Stimulated activated CD4-positive, alpha-beta T cell treated with anti-CD3 and anti-CD28 coated beads, Interleukin-12 subunit alpha, Interleukin-12 subunit beta, amount 100 ng/mL, for 48 hours (primary cell): ENCODE measurements at regions not wholly inside any gene's neighbourhood (a gene's known extent, or its start where the extent isn't known, plus 50 kb on each side); places are given as distances from the start of the nearest gene placed in this dataset.

Experiments used
- DNase-seq, 3 donors: peaks; one replicate each; pipeline ENCODE4 v3.0.0-alpha.2; 2020; ENCODE audit warnings: low read depth in 2 of 3, low spot score in 1 of 3

DNA sequence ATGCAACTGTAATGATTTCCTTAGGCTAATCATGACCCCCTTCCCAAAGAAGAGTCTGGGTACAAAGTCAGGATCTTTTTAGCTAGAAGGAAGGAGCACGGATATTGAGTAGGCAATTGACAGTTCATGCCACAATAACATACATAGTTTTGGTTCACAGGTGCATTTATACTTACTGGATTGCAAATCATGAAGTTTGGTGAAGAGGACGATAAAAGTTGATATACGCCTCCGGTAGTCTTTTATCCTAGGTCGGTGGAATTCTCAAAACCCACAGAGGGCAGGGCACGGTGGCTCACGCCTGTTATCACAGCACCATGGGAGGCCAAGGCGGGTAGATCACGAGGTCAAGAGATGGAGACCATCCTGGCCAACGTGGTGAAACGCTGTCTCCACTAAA, 265.4 kb upstream of the PRMT6 start:
- DNase-seq: no peak

DNA sequence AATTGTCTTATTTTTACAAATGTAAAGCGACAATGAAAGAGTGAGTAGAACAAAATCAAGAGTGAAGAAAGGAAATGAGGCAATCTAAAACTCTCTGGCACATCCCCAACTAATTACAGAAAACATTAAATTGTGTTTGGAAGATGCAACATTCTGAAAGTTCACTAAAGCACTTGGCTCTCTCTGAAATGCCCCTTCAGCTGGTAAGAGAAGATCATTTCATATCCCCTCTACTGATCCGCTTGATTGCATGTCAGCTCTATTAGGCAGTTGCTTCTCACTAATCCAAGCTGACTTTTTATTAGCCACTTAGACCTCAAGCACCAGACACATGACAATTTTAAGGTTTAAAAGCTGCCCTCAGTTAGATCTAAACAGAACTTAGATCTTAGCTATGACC, 262.8 kb upstream of the PRMT6 start:
- DNase-seq: no peak

GRCh38 chr1:106798991-106799390, 257.5 kb upstream of the PRMT6 start:
- no peak for DNase-seq

DNA sequence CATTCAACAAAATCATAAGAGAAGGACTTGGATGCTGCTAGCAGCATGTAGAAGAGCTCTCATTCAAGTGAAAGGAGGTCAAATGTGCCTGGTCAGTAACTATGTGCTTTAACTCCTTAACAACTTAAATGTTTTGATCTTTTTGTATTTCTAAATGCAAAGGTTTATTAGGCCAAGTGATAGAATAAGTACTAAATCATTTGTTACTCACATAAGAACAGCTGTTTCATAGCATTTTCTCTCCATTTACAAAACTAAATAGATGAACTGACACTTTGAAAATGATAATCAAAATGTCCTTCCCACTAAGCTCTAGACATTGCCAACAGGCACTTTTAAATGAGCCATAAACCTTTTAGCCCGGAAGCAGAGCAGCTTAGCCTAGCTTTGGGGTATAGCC, 254.3 kb upstream of the PRMT6 start:
- no peak for DNase-seq

DNA sequence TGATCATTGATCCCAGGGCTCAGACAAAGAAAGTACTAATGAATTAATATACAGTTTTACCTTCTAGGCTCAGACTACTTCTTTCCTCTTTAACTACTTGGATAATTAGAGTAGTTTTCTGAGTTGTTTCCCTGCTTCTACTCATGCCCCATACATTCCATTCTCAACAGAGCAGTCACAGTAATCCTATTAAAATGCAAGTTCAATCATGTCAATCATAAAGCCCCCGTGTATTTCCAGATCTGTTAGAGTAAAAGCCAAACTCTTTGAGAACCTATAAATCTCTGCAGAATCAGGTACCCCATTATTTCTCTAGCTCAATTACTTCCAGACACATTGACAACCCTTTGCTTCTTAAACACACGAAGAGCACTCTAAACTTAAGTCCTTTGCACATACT, 242.1 kb upstream of the PRMT6 start:
- no peak for DNase-seq

DNA sequence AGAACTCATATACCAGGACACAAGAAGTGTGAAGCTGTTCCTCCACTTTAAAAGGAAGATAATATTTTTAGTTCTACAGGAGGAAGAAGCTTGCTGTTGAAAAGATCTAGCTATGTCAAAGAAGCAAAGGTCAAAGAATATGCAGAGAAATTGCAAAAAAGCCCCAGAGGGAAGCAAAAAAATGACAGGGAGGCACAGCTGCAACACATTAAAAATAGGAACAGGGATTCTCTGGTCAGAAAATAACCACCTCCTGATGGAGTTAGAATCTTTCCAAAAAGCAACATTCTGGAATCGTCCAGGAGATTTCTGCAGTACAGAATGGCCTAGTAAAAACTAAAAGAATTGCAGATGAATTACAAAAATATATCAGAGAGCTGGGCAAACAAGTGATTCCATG, 238.9 kb upstream of the PRMT6 start:
- no peak for DNase-seq

DNA sequence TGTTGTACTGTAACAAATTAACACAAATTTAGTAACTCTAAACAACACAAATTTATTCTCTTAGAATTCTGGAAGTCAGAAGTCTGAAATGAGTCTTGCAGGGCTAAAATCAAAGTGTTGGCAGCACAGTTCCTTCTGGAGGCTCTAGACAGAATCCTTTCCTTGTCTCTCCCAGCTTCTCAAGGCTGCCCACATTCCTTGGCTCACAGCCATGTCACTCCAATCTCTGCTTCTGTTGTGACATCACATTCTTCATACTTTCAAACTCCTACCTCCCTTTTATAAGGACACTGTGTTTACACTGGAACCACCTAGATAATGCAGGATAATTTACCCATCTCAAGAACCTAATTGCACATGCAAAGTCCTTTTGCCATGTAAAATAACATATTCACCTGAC, 225.0 kb upstream of the PRMT6 start:
- no peak for DNase-seq

DNA sequence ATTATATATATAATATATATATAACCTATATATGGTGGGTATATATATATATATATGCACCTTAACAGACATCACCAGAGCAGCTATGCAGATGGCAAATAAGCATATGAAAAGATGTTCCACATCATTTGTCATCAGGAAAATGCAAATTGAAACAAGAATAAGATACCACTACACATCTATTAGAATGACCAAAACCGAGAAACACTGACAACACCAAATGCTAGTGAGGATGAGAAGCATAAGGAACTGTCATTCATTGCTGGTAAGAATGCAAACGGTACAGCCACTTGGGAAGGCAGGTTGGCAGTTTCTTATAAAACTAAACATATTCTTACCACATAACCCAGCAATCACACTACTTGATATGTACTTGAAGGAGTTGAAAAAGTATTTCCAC, 219.8 kb upstream of the PRMT6 start:
- DNase-seq: no peak

DNA sequence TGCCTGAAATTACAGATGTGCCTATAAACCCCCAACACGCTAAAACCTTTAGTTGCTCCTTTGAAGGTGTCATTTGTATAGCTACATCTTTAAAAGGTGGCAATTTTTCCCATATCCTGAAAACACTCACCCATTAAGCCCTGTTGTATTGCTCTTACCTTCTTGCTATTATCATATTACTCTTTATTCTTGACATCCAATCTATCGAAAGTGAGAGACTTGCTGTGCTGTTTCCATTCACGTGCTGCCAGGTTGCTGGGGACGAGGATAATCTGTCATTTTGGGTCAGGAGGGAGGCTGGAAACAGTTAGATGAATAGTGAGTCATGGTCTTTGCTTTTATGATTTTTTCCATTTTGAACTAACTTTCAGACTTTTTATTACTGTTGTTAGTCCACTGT, 213.0 kb upstream of the PRMT6 start:
- no peak for DNase-seq

GRCh38 chr1:106846656-106847055, 209.8 kb upstream of the PRMT6 start:
- no peak for DNase-seq

DNA sequence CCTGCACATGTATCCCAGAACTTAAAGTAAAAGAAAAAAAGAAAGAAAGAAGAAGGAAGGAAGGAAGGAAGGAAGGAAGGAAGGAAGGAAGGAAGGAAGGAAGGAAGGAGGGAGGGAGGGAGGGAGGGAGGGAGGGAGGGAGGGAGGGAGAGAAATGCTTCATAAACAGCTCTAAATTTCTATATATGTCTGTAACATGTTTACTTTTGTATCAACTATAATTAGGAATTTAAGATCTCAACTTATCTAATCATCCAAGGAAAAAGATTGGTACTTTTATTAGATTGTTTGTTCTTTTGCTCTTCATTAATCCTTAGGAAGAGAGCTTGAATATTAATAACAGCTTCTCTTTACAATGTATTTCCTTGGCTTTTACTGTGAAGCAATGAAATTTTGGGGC, 195.4 kb upstream of the PRMT6 start:
- no peak for DNase-seq

- no peak for DNase-seq
Measured at GRCh38 chr1:106868828-106869227, 187.6 kb upstream of the PRMT6 start.

DNA sequence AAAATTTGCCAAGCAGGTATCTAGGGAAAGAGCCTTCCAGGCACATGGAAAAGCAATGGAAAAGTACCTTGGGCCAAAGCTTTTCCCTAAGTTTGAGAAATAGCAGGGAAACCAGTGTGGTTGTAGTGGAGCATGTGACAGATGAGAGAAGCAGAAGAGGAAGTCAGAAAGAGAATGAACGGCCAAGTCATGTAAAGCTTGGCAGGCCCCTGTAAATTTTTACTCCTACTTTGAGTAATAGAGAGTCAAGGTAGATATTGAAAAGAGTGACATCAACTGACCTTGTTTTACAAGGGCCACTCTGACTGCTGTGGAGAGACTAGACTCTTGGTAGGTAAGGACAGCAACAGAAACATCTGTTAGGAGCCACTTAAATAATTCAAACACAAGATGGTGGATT, 180.9 kb upstream of the PRMT6 start:
- no peak for DNase-seq

DNA sequence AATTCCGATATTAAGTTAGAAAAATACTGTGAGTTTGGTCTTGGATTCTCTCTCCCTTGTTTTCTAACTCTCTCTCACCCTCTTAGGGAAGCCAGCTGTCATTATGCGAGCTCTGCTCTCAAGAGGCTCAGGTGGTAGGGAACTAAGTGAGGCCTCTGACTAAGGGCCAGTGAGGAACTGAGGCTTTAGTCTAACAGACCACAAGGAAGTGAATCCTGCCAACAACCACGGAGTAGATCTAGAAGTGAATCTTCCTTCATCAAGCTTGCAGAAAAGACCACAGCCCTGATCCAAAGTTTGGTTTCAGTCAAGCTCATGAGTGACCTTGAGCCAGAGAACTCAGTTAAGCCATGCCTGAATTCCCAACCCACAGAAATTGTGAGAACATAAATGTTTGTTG, 180.1 kb upstream of the PRMT6 start:
- no peak for DNase-seq

GRCh38 chr1:106879538-106879937, 176.9 kb upstream of the PRMT6 start:
- DNase-seq: no peak

GRCh38 chr1:106880226-106880625, 176.2 kb upstream of the PRMT6 start:
- no peak for DNase-seq

- no peak for DNase-seq
Measured at GRCh38 chr1:106883208-106883607, 173.3 kb upstream of the PRMT6 start.

- DNase-seq: no peak
Measured at GRCh38 chr1:106889059-106889458, 167.4 kb upstream of the PRMT6 start.

DNA sequence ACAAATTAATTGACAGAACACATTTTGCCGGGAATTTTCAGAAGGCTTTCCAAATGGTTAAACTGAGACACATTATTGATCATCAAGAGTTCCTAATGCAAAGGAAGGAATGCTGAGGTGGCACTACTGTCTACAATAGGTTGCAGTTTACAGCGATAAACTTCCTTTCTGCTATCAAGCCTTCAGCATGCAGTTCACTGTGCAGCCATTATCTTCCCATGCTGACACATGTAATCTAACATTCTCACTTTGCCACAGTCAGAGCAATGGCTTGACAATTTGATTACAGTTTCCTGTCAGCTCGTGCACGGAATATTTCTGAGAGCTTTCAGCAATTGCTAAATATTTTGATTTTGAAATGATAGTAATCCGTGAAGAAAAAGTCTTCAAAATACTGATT, 166.9 kb upstream of the PRMT6 start:
- no peak for DNase-seq

DNA sequence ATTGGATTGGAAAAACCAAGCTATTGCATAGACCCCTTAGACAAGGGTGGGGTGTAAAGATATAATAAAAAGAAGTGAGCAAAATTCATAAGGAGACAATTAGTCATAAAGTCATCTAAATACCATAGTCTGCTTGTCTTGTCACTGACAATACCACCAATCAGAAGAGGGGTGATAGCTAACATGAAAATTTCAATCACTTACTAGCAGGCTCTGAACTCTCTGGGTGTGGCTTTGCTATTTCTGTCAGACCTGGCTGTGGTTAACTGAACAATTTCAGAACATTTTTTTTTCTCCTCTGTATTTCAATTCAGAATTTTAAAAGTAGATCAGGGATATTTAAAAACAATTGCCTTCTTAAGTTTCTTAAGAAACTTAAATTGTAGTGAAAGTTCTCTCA, 158.5 kb upstream of the PRMT6 start:
- DNase-seq: no peak

- no peak for DNase-seq
Measured at GRCh38 chr1:106899644-106900043, 156.8 kb upstream of the PRMT6 start.

- DNase-seq: no peak
Measured at GRCh38 chr1:106907795-106908194, 148.7 kb upstream of the PRMT6 start.

GRCh38 chr1:106908689-106909088, 147.8 kb upstream of the PRMT6 start:
- no peak for DNase-seq

DNA sequence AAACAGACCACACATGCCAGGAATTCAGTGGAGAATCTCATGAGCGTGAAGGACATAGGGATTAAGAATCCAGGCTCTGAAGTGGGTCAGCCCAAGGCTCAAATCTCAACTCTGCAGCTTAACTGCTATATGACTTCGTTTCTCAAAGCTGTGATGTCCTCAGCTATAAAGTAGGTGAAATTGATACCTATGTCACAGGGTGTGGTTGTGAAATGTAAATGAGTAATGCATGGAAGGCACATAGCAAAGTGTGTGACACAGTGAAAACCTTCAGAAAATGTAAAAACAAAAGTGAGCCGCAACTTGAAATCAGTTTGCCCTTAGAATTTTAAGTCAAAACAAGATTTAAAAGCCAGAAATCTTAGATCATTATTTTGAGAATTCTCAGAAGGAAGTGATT, 145.7 kb upstream of the PRMT6 start:
- DNase-seq: no peak
